ENCODE measurements at regions not wholly inside any gene's neighbourhood (a gene's known extent, or its start where the extent isn't known, plus 50 kb on each side); places are given as distances from the start of the nearest gene placed in this dataset.

- POLR2A ChIA-PET = no interaction called here
- Mint-ChIP-seq H3K27ac (no peak overlapping the region), H3K4me1 (no peaks in the 10 kb centered on the region), H3K27me3 (no peaks in the 10 kb centered on the region), H3K4me3 (no peak overlapping the region), H3K36me3 (no peaks in the 10 kb centered on the region), H3K9me3 (no peaks in the 10 kb centered on the region)
- ATAC-seq (ENCODE audit: low read depth) (no peak), DNase-seq (no peak)
Observed at GRCh38 chr4:155530857-155531256, 135.8 kb upstream of the GUCY1A1 start.

GRCh38 chr4:155530290-155530689 lies 136.4 kb upstream of the GUCY1A1 start:
- no peaks in the 10 kb centered on the region for H3K9me3 Mint-ChIP-seq

GRCh38 chr4:155529716-155530115 lies 136.9 kb upstream of the GUCY1A1 start:
- no peak overlapping the region for H3K27ac Mint-ChIP-seq
- no peaks in the 10 kb centered on the region for H3K27me3 Mint-ChIP-seq
- no peaks in the 10 kb centered on the region for H3K36me3 Mint-ChIP-seq
- no peak overlapping the region for H3K4me3 Mint-ChIP-seq
- H3K4me1 Mint-ChIP-seq = no peaks in the 10 kb centered on the region
- H3K9me3 Mint-ChIP-seq = no peaks in the 10 kb centered on the region
- DNase-seq (no peak), ATAC-seq (ENCODE audit: low read depth) (no peak)
- POLR2A ChIA-PET = no interaction called here

More at GRCh38 chr4:155530290-155530689, 136.4 kb upstream of the GUCY1A1 start:
- ATAC-seq (ENCODE audit: low read depth) (no peak), DNase-seq (no peak)
- Mint-ChIP-seq H3K4me3 (no peak overlapping the region), H3K4me1 (no peaks in the 10 kb centered on the region), H3K36me3 (no peaks in the 10 kb centered on the region), H3K27me3 (no peaks in the 10 kb centered on the region), H3K27ac (no peak overlapping the region)
- POLR2A ChIA-PET = no interaction called here

DNA sequence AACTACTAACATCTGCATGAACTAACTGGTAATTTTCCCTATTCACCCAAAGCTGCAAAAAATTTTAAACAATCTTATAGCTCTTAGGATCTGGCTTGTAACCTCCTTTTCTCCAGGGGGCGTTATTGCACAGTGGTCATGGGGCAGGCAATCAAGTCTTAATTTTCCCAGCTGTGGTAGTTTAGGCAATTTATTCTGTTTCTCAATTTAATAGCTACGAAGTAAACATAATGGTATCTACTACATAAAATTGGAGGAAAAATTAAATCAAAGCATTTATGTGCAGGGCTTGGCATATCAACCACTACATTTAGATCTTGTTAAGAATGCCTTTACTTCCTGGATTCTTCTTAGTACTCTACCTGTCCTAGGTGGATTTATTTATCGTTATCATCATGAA lies 137.4 kb upstream of the GUCY1A1 start:
- Mint-ChIP-seq H3K27ac (no peak overlapping the region), H3K9me3 (no peaks in the 10 kb centered on the region), H3K4me3 (no peak overlapping the region), H3K4me1 (no peaks in the 10 kb centered on the region), H3K27me3 (no peaks in the 10 kb centered on the region), H3K36me3 (no peaks in the 10 kb centered on the region)
- no peak for DNase-seq
- POLR2A ChIA-PET = no interaction called here
- ATAC-seq (ENCODE audit: low read depth) = no peak

DNA sequence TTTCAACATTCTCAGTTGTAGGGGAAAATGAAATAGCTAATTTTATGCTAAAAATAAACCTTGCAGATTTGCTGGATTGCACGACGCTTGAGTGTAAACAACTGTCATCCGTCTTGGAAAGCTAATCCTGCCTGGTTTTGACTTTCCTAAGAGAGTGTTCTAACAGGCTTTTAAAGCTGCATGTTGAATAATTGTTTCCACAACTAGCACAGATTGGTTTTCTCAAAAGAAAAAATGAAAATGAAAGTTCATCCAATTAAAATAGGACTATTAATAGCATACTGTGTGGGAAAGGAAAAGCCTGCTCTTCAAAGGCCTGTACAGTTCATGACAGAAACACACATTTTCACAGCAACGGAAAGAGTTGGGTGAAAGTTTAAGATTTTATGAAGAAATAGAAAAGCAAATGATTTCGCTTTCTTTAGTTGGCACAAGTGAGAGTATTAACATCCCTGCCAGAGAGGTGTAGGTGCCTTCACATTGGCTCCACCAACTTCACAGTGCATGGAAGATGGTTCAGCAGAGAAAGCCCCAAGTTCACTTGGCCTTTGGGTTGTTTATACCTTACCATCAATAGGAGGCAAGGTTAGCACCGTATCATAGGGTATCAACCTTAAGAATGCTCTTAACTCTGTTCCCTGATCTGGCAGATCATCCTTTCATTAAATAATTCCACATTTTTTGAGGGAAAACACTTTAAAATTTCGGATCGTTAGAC lies 140.0 kb upstream of the GUCY1A1 start:
- no peak overlapping the region for H3K27ac Mint-ChIP-seq
- no peaks in the 10 kb centered on the region for H3K27me3 Mint-ChIP-seq
- DNase-seq (no peak), ATAC-seq (ENCODE audit: low read depth) (no peak)
- H3K4me3 Mint-ChIP-seq = no peak overlapping the region
- POLR2A ChIA-PET = no interaction called here
- no peaks in the 10 kb centered on the region for H3K36me3 Mint-ChIP-seq
- H3K4me1 Mint-ChIP-seq = no peaks in the 10 kb centered on the region
- peaks cover 3% of the 10 kb centered on the region for H3K9me3 Mint-ChIP-seq

DNA sequence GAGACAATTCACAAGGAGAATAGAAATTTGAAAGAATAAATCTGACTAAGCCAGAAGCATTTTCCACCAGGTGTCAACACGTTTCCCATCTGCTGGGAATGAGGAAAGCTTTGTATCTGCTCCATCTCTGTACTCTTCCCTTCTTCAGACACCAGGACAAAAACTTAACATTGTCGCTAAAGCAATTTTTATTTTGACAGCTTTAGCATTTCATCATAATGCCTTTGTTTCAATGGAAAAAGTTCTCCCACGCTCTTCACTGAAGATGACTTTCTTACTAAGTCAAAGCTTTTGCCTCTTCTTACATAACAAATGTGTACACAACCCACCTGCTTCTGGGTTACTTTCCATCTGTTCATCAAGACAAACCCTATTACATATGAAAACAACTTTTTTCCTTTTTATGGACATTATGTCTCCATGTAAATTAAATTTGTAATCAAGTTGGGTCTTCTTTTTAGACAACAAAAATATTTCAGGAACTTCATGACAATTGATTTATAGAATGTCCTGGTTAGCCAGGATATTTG lies 141.7 kb upstream of the GUCY1A1 start:
- no peak overlapping the region for H3K27ac Mint-ChIP-seq
- H3K4me1 Mint-ChIP-seq = no peaks in the 10 kb centered on the region
- H3K4me3 Mint-ChIP-seq = no peak overlapping the region
- H3K36me3 Mint-ChIP-seq = no peaks in the 10 kb centered on the region
- POLR2A ChIA-PET = no interaction called here
- ATAC-seq (ENCODE audit: low read depth) (no peak), DNase-seq (no peak)
- H3K9me3 Mint-ChIP-seq = peaks cover 5% of the 10 kb centered on the region
- H3K27me3 Mint-ChIP-seq = no peaks in the 10 kb centered on the region

DNA sequence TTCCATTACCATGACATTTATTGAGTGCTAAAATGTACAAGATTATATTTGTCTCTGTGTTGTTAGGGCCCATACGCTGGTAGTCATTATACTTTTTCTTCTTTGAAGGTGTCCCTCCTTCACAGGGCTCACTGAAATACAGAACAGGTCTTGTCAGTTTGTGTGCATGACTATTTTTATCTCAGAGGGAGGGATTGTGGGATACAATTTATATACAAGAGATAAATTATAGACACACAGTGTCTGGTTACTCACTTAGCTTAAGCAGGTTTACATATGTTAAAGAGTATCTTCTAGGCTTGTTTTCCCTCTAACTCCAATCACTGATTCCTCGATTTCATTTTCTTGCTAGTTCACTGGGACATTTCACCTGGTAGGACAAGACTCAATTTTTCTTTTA lies 143.3 kb upstream of the GUCY1A1 start:
- no peak for ATAC-seq (ENCODE audit: low read depth)
- Mint-ChIP-seq H3K36me3 (no peaks in the 10 kb centered on the region), H3K27me3 (no peaks in the 10 kb centered on the region), H3K27ac (no peak overlapping the region), H3K4me3 (no peak overlapping the region), H3K4me1 (no peaks in the 10 kb centered on the region), H3K9me3 (peaks cover 5% of the 10 kb centered on the region)
- POLR2A ChIA-PET = no interaction called here
- DNase-seq = no peak

DNA sequence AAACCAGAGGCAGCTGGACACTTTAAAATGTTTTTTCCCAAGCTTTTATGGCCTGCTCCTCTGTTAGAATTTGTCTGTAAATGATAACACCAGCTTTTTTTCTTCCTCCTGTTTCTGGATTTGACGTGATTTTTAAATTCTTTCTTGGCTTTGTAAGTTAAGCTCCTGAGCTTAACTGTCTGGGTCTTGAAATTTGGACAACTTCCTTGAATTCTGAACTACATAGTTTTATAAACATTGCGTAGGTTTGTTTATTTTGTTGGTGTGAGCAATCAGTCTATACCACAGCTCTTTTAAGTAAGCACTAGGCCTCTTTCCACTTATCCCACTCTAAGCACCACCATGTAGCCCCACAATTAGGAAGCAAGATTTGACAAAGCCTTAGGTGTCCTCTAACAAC lies 144.4 kb upstream of the GUCY1A1 start:
- Mint-ChIP-seq H3K36me3 (no peaks in the 10 kb centered on the region), H3K27me3 (no peaks in the 10 kb centered on the region), H3K4me1 (no peaks in the 10 kb centered on the region), H3K4me3 (no peak overlapping the region), H3K27ac (no peak overlapping the region), H3K9me3 (peaks cover 5% of the 10 kb centered on the region)
- POLR2A ChIA-PET = no interaction called here
- DNase-seq = no peak
- no peak for ATAC-seq (ENCODE audit: low read depth)

DNA sequence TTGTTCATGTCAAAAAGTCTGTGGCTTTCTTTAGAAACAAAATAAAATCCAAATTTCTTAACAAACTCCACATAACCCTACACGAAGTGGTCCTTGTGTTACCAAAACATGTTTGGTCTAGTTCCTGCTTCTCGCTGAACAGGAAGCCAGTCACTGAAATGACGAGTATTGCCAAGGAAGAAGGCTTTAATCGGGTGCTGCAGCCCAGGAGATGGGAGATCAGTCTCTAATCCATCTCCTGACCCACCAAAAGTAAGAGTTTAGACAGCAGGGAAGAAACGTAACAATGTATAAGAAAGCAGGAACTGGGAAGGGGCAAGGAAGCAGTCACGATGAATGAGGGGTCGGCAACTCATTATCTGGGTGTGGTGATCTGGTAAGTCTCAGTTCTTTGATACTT lies 144.6 kb upstream of the MAP9 start:
- no peaks in the 10 kb centered on the region for H3K36me3 Mint-ChIP-seq
- H3K27me3 Mint-ChIP-seq = no peaks in the 10 kb centered on the region
- no peak for DNase-seq
- no peak overlapping the region for H3K27ac Mint-ChIP-seq
- ATAC-seq (ENCODE audit: low read depth) = no peak
- no peak overlapping the region for H3K4me3 Mint-ChIP-seq
- peaks cover 5% of the 10 kb centered on the region for H3K9me3 Mint-ChIP-seq
- H3K4me1 Mint-ChIP-seq = no peaks in the 10 kb centered on the region
- POLR2A ChIA-PET = no interaction called here

DNA sequence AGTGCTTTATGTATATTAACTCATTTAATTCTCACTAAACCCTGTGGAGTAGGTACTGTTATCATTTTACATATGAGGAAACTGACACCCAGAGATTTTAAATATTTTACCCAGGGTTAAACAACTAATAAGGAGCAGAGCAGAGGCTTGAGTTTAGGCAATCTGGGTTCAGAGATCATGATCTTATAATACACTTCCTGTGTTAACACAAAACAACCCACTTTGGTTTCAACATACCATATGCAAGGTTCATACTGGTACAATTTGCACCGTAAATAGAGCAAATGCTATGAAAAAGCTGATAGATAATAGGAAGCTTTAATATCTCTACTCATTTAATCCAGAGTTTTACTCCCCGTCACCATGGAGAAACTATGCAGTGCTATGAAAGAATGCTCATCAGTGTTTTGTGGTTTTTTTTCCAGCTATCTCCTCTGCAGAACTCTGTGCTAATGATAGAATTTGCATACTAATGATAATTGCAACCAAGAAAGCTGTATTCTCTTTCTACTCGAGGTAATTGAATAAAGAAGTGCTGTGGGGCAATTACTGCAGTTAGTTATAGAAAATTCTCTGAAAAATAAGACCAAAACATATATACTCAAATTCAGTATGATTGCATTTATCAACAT lies 138.8 kb upstream of the MAP9 start:
- H3K27ac Mint-ChIP-seq = no peak overlapping the region
- POLR2A ChIA-PET = no interaction called here
- DNase-seq (no peak), ATAC-seq (ENCODE audit: low read depth) (no peak)
- H3K9me3 Mint-ChIP-seq = peaks cover under 1% of the 10 kb centered on the region
- no peaks in the 10 kb centered on the region for H3K27me3 Mint-ChIP-seq
- peaks cover 1% of the 10 kb centered on the region for H3K4me1 Mint-ChIP-seq
- H3K36me3 Mint-ChIP-seq = no peaks in the 10 kb centered on the region
- no peak overlapping the region for H3K4me3 Mint-ChIP-seq

- DNase-seq (no peak), ATAC-seq (ENCODE audit: low read depth) (no peak)
- Mint-ChIP-seq H3K27ac (no peak overlapping the region), H3K9me3 (no peaks in the 10 kb centered on the region), H3K4me3 (no peak overlapping the region), H3K27me3 (no peaks in the 10 kb centered on the region), H3K36me3 (no peaks in the 10 kb centered on the region), H3K4me1 (peaks cover 1% of the 10 kb centered on the region)
- POLR2A ChIA-PET = no interaction called here
Observed at GRCh38 chr4:155514628-155515027, 137.9 kb upstream of the MAP9 start.

- Mint-ChIP-seq H3K4me1 (peaks cover 1% of the 10 kb centered on the region), H3K36me3 (no peaks in the 10 kb centered on the region), H3K4me3 (no peak overlapping the region), H3K27ac (no peak overlapping the region), H3K9me3 (no peaks in the 10 kb centered on the region), H3K27me3 (no peaks in the 10 kb centered on the region)
- POLR2A ChIA-PET = no interaction called here
- no peak for DNase-seq
- no peak for ATAC-seq (ENCODE audit: low read depth)
Observed at GRCh38 chr4:155512817-155513216, 136.1 kb upstream of the MAP9 start.

- H3K36me3 Mint-ChIP-seq = no peaks in the 10 kb centered on the region
- POLR2A ChIA-PET = no interaction called here
- no peak for ATAC-seq (ENCODE audit: low read depth)
- H3K4me3 Mint-ChIP-seq = no peak overlapping the region
- no peak overlapping the region for H3K27ac Mint-ChIP-seq
- no peaks in the 10 kb centered on the region for H3K9me3 Mint-ChIP-seq
- H3K27me3 Mint-ChIP-seq = no peaks in the 10 kb centered on the region
- no peak for DNase-seq
- H3K4me1 Mint-ChIP-seq = peaks cover 1% of the 10 kb centered on the region
Observed at GRCh38 chr4:155512046-155512445, 135.3 kb upstream of the MAP9 start.

DNA sequence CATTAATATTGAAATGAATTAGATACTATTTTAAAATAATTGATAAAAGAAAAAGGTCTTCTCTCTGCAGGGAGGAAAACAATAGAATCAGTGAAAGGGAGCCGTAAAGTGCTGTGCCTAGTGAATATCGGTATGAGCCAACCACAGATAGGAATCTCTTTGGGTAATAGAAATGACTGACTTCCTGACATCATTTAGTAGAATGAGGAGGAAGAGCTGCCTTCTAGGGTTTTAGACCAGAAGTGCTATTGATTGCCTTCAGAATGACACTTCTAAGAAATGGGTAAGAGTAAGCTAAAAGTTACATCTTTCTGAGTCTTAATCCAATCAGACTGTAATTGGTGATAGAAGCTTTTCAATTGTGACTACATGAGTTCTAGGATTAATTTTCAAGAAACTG lies 134.0 kb upstream of the MAP9 start:
- H3K9me3 Mint-ChIP-seq = no peaks in the 10 kb centered on the region
- H3K4me1 Mint-ChIP-seq = peaks cover 1% of the 10 kb centered on the region
- ATAC-seq (ENCODE audit: low read depth) (no peak), DNase-seq (no peak)
- H3K36me3 Mint-ChIP-seq = no peaks in the 10 kb centered on the region
- no peaks in the 10 kb centered on the region for H3K27me3 Mint-ChIP-seq
- POLR2A ChIA-PET = no interaction called here
- H3K27ac Mint-ChIP-seq = no peak overlapping the region
- no peak overlapping the region for H3K4me3 Mint-ChIP-seq
